ENCODE measurements at regions not wholly inside any gene's neighbourhood (a gene's known extent, or its start where the extent isn't known, plus 50 kb on each side); places are given as distances from the start of the nearest gene placed in this dataset.

DNA sequence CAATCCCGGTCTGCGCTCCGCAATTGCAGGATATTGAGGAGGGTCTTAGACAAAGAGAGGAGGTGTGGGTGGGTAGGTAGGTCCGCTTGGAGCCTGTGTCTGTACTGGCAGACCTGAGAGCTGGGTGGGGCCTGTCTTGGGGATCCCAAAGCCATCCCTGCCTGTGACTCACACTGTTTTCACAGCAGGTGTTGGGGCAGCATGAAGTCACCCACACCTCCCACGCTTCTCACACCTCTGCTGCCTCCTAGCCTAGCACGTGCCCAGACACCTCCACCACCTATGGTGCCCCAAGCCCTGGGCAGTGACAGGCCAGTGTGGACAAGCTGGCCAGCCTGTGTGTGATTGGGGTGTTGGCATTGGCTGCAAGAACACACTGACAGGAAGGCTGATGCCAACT, 65.7 kb upstream of the ECE1 start:
- TF ChIP-seq, protein P1, sequence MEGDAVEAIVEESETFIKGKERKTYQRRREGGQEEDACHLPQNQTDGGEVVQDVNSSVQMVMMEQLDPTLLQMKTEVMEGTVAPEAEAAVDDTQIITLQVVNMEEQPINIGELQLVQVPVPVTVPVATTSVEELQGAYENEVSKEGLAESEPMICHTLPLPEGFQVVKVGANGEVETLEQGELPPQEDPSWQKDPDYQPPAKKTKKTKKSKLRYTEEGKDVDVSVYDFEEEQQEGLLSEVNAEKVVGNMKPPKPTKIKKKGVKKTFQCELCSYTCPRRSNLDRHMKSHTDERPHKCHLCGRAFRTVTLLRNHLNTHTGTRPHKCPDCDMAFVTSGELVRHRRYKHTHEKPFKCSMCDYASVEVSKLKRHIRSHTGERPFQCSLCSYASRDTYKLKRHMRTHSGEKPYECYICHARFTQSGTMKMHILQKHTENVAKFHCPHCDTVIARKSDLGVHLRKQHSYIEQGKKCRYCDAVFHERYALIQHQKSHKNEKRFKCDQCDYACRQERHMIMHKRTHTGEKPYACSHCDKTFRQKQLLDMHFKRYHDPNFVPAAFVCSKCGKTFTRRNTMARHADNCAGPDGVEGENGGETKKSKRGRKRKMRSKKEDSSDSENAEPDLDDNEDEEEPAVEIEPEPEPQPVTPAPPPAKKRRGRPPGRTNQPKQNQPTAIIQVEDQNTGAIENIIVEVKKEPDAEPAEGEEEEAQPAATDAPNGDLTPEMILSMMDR (IDR thresholded peaks at IDR 0.05; ENCODE audit: low read depth, low read length) = no peak
- no peak for DNase-seq (ENCODE audit: extremely low read depth, low read depth)

DNA sequence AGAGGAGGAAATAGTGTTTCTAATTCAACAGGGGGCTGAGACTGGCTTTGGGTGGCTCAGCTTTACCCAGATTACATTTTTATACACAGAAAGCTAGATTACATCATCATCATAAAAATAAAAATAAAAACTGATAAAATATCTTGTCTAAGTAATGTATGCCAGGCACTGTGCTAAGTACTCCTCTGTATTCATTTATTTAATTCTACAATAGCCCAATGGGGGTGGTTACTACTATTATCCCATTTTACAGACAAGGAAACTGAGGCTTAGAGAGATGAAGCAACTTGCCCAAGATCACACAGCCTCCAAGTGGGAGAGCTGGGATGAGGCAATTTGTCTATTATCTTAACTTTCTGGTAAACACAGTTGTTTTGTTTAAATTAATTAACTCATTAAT, 62.3 kb upstream of the ECE1 start:
- TF ChIP-seq, protein P1 (IDR thresholded peaks at IDR 0.05; ENCODE audit: low read depth, low read length) = no peak

DNA sequence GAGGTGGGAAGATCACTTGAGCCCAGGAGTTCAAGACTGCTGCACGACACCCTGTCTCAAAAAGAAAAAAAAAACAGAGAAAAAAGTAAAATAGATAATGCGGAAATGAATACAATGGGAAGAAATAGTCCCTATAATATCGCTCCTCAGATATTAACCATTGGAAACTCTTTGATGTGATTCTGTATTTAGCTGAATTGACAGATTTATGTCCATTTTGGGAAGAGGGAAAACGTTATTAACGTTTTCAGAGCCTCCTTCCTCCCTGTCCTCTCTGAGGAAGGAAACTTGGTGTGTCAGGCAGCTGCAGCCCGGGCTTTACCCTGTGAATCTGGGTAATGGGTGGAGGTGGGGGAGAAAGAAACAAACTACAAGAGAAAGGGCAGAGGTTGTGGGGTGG, 61.6 kb upstream of the ECE1 start:
- no peak for DNase-seq (ENCODE audit: extremely low read depth, low read depth)
- TF ChIP-seq, protein P1 (IDR thresholded peaks at IDR 0.05; ENCODE audit: low read depth, low read length) = no peak

More for the DNA sequence above, 62.3 kb upstream of the ECE1 start:
- no peak for DNase-seq (ENCODE audit: extremely low read depth, low read depth)

DNA sequence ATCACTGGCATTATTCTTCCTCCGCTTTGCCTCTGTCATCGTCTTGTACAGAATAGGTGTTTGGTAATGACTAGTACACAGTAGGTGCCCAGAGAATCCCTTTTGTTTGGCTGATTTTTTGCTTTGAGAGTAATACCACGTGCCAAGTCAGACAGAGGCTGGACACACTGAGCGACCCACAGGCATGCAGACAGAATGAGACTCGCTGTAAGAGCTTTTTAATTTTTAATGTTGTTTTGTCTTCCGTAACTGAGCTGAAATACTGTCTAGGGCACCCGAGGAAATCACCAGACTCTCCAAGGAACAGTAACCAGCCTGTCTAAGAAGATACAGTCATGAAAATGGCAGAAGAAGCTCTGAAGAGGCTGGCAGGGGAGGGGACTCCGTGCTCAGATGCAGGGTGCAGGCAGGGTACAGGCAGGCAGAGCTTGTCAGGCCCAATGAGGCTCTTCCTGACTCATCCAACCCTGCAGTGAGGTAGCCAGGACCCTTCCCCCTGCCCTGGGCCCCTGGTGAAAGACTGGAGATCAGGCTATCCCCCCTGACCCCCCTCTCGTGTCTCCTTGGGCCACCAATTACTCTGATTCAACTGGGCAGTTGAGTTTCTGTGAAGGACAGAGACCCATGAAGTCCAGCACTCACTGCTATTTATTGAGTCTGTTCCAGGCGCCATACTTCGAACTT, 60.1 kb upstream of the ECE1 start:
- no peak for DNase-seq (ENCODE audit: extremely low read depth, low read depth)
- TF ChIP-seq, protein P1 (IDR thresholded peaks at IDR 0.05; ENCODE audit: low read depth, low read length) = no peak

DNA sequence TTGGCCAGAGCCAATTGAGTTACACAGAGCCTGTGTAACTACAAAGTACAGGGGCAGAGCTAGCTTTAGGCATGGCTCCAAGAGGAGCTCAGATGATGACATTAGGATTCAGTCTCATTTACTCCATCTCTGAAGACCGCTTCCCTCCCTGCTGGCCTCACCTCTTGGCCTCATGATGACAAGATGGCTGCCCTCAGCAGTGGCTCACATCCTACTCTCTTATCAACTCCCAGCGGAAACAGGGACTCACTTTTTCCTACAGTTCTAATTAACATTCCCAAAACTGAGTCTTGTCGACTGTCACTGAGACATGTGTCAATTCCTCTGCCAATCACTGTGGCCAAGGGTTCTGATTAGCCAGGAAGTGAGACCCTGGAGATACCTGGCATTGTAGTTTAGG, 59.4 kb upstream of the ECE1 start:
- DNase-seq (ENCODE audit: extremely low read depth, low read depth) = no peak
- TF ChIP-seq, protein P1 (IDR thresholded peaks at IDR 0.05; ENCODE audit: low read depth, low read length) = no peak

DNA sequence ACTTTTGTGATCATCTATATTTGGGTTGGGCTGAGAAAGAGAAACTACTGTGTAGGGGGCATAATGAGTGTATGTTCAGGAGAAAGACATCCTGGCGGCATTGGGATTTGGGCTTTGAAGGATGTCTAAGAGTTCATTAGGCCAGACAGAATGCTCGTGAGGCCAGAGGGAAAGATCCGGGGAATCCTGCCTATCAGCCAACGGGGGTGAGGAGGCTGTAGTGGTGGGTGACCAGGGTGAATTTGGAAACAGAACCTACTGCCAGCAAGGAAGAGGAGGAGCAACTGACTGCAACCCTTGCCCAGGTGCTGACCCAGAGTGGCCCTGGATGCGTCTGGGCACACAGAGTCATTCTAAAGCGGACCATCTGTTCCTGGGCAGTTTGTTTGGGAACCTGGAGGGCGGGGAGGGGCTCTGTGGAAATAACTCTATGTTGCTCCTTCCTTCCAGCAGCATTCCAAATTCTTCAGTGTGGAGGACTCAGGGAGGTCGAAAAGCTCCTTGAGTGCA, 56.9 kb upstream of the ECE1 start:
- no peak for DNase-seq (ENCODE audit: extremely low read depth, low read depth)
- TF ChIP-seq, protein P1 (IDR thresholded peaks at IDR 0.05; ENCODE audit: low read depth, low read length) = no peak

DNA sequence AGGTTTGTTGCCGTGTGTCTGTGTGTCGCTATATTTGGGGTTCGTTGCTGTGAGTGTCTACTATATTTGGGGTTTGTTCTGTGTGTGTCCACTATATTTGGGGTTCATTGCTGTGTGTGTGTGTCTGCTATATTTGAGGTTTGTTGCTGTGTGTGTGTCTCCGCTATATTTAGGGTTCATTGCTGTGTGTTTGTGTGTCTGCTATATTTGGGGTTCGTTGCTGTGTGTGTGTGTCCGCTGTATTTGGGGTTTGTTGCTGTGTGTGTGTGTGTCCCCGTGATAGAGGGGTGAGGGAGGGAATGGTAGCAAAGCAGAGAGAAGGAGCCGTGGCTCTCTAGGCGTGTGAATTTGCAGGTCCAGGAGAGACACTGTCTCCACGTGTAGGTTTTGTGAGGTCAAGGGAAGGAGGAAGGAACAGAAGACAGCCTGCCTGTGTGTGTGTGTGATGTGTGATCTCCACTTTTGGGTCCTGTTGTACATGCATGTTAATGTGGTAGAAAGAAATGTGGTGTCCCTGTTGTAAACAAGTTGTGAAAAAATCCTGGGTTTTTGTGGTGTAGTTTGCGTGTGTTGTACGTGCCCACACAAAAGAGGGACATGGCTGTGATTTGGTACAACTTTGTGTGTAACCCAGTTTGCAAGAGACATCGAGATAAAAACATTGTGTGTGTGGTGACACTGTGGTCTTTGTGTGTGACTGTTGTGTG, 56.3 kb upstream of the ECE1 start:
- no peak for DNase-seq (ENCODE audit: extremely low read depth, low read depth)
- TF ChIP-seq, protein P1 (IDR thresholded peaks at IDR 0.05; ENCODE audit: low read depth, low read length) = no peak

Measured in AG09319 (cell line).